Fibroblast of mammary gland (primary cell): ENCODE measurements at regions not wholly inside any gene's neighbourhood (a gene's known extent, or its start where the extent isn't known, plus 50 kb on each side); places are given as distances from the start of the nearest gene placed in this dataset.
A peak's percentile ranks its signal among the peaks of the same experiment; 100 is the strongest.

Experiments
- DNase-seq: peaks from one replicate; pipeline ENCODE4 v3.0.0-alpha.2; 2010; ENCODE audit warnings: low read depth
- H3K4me3 ChIP-seq: 2 replicates; pipeline ENCODE4 v1.5.1; 2011; ENCODE audit warnings: low read depth, mild to moderate bottlenecking, low read length, moderate library complexity; ENCODE audit not compliant: control insufficient read depth
- CTCF ChIP-seq: conservative IDR thresholded peaks from 2 replicates; pipeline ENCODE4 v1.5.1; 2011; ENCODE audit warnings: low read depth, low read length, inconsistent platforms; ENCODE audit not compliant: control insufficient read depth, insufficient read depth

DNA sequence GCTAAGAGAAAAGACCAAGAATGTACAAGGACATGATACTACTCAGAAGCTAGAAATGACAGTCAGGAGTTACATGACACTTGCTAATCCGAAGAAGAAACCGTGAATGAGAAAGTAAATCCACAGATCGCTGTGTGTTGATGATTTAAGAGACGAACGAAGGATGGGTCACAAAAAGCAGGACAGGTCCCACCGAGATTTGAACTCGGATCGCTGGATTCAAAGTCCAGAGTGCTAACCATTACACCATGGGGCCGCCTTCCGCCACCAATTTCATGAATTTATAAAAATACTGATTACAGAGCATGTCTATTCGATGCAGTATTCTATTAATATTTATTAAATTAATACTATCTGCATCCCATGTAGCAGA is 54.0 kb upstream of the BTN3A2 start:
- TF ChIP-seq CTCF = no peak
- peak; percentile 74 for DNase-seq
- peak overlapping the region; percentile 66 for H3K4me3 ChIP-seq

- DNase-seq = peak; percentile 84
- H3K4me3 ChIP-seq = peak overlapping the region; percentile 66
- no peak for TF ChIP-seq CTCF
These were observed 53.5 kb upstream of the BTN3A2 start for GRCh38 chr6:26311385-26312095.

GRCh38 chr6:26312096-26312463 is 52.9 kb upstream of the BTN3A2 start:
- H3K4me3 ChIP-seq = peak overlapping the region; percentile 66
- DNase-seq = peak; percentile 41
- TF ChIP-seq CTCF = no peak

DNA sequence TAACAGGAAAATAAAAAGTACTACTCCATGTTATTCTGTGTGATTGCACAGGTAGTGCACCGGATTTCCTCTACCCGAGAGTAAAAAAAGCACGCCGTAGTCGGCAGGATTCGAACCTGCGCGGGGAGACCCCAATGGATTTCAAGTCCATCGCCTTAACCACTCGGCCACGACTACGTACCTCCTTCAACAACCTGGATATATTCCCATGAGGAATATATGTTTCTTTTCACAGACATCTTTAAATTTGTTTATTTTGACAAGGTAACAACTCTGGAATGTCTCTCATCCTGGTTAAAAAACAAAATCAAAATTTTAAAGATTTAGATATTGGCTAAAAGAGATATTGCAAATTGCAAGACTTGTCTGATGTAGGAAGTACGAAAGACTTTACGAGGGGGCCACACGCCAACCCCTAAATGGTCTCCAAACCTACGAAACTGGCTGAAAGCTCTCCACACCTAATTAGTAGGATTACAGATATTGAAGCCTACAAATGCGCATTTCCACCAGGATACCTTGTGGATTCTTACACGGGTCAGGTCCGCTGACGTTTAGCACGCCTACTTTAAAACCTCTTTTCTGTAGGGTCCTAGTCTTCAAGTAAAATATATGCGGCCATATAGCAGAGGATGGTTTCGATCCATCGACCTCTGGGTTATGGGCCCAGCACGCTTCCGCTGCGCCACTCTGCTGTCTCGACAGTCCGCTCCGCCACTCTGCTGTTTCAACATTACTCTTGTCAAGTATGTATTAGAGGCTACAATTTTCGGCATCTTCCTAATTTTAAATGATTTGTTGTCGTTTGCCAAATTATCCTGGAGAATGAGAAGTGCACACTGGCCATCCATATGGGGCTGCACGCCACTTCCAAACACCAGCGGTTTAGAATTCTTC is 52.2 kb upstream of the BTN3A2 start:
- peak overlapping the region; percentile 66 for H3K4me3 ChIP-seq
- no peak for TF ChIP-seq CTCF
- peak; percentile 91 for DNase-seq
